CD4-positive, alpha-beta T cell treated with Interleukin-17A for 4 hours (primary cell): ENCODE measurements at regions not wholly inside any gene's neighbourhood (a gene's known extent, or its start where the extent isn't known, plus 50 kb on each side); places are given as distances from the start of the nearest gene placed in this dataset.
"Not testable (repeated sequence)": the region's sequence is repeated elsewhere in the genome, so short reads cannot be mapped to it uniquely, and the experiment has no call there.

Experiments used
- DNase-seq: peaks from one replicate; pipeline ENCODE4 v3.0.0-alpha.2; 2020; ENCODE audit warnings: mixed read lengths

GRCh38 chr2:194721227-194721626 is 935.8 kb upstream of the SLC39A10 start:
- no peak for DNase-seq

GRCh38 chr2:194720462-194720861 is 936.6 kb upstream of the SLC39A10 start:
- DNase-seq, result no peak

GRCh38 chr2:194718881-194719280 is 938.1 kb upstream of the SLC39A10 start:
- no peak for DNase-seq

- no peak for DNase-seq
Measured at GRCh38 chr2:194714541-194714940, 942.5 kb upstream of the SLC39A10 start.

GRCh38 chr2:194709840-194710239 is 947.2 kb upstream of the SLC39A10 start:
- DNase-seq, result no peak

GRCh38 chr2:194706179-194706578 is 950.8 kb upstream of the SLC39A10 start:
- DNase-seq, result no peak

- DNase-seq, result no peak
Measured at GRCh38 chr2:194705398-194705797, 951.6 kb upstream of the SLC39A10 start.

- DNase-seq, result no peak
Measured at GRCh38 chr2:194700726-194701125, 956.3 kb upstream of the SLC39A10 start.

- no peak for DNase-seq
Measured at GRCh38 chr2:194700116-194700515, 956.9 kb upstream of the SLC39A10 start.

- no peak for DNase-seq
Measured at GRCh38 chr2:194698012-194698411, 959.0 kb upstream of the SLC39A10 start.

GRCh38 chr2:194697439-194697838 is 959.6 kb upstream of the SLC39A10 start:
- DNase-seq, result no peak

- DNase-seq, result no peak
Measured at GRCh38 chr2:194696690-194697089, 960.3 kb upstream of the SLC39A10 start.

GRCh38 chr2:194686569-194686968 is 970.5 kb upstream of the SLC39A10 start:
- no peak for DNase-seq

- DNase-seq, result no peak
Measured at GRCh38 chr2:194674043-194674442, 983.0 kb upstream of the SLC39A10 start.

GRCh38 chr2:194672994-194673393 is 984.0 kb upstream of the SLC39A10 start:
- no peak for DNase-seq

- DNase-seq, result no peak
Measured at GRCh38 chr2:194661431-194661830, 995.6 kb upstream of the SLC39A10 start.

- not testable (repeated sequence) for DNase-seq
Measured at GRCh38 chr2:194639057-194639456, 1018.0 kb upstream of the SLC39A10 start.

- no peak for DNase-seq
Measured at GRCh38 chr2:194621945-194622344, 1035.1 kb upstream of the SLC39A10 start.

GRCh38 chr2:194619366-194619765 is 1037.7 kb upstream of the SLC39A10 start:
- DNase-seq, result no peak

- DNase-seq, result no peak
Measured at GRCh38 chr2:194618432-194618831, 1038.6 kb upstream of the SLC39A10 start.

- no peak for DNase-seq
Measured at GRCh38 chr2:194616334-194616733, 1040.7 kb upstream of the SLC39A10 start.

GRCh38 chr2:194610297-194610696 is 1046.7 kb upstream of the SLC39A10 start:
- no peak for DNase-seq

GRCh38 chr2:194603429-194603828 is 1053.6 kb upstream of the SLC39A10 start:
- DNase-seq, result no peak

- DNase-seq, result no peak
Measured at GRCh38 chr2:194602750-194603149, 1054.3 kb upstream of the SLC39A10 start.

- DNase-seq, result no peak
Measured at GRCh38 chr2:194591192-194591591, 1065.8 kb upstream of the SLC39A10 start.

GRCh38 chr2:194587739-194588270 is 1069.2 kb upstream of the SLC39A10 start:
- DNase-seq, result no peak
